ENCODE measurements at regions not wholly inside any gene's neighbourhood (a gene's known extent, or its start where the extent isn't known, plus 50 kb on each side); places are given as distances from the start of the nearest gene placed in this dataset.

DNA sequence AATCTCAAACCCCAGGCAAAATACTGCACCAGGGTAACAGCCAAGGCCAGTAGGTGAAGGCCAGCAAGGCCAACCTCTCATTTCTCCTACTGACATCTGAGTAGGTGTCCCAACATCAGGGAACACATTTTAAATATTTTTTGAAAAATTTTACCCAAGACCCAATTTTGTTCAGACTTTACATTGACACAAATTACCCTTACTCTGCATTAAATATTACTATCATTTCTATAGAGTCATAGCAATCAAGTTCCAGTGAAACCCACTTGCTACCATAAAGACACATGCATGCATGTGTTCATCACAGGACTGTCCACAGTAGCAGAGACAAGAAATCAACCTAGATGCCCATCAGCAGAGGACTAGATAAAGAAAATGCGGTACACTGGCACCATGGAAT lies 99.9 kb downstream of the NRN1 start:
- Mint-ChIP-seq H3K4me3 (no peak overlapping the region), H3K4me1 (no peaks in the 10 kb centered on the region), H3K27me3 (ENCODE audit: insufficient read depth) (peaks cover 2% of the 10 kb centered on the region), H3K9me3 (no peaks in the 10 kb centered on the region), H3K27ac (no peak overlapping the region), H3K36me3 (ENCODE audit: low read depth) (no peaks in the 10 kb centered on the region)
- Histone ChIP-seq H3K27ac (ENCODE audit: low read depth, low read length) (no peak overlapping the region), H3K27me3 (ENCODE audit: control insufficient read depth, insufficient read depth, low read length, poor library complexity, severe bottlenecking) (no peaks in the 10 kb centered on the region), H3K36me3 (ENCODE audit: control insufficient read depth, insufficient read depth, low read length) (no peaks in the 10 kb centered on the region), H3K9ac (ENCODE audit: extremely low read depth, low read length, poor library complexity, severe bottlenecking) (no peak overlapping the region), H3K9me3 (ENCODE audit: control insufficient read depth, low read length) (no peaks in the 10 kb centered on the region), H3K4me3 (ENCODE audit: low read length) (no peak overlapping the region), H3K4me1 (ENCODE audit: control insufficient read depth, insufficient read depth, low read length) (no peaks in the 10 kb centered on the region)
- WGBS, 2 experiments (ENCODE audit: insufficient coverage in 1 of 2, insufficient read length in 1 of 2), result 79 to 100% methylated on average over 1 of the region's 1 CpG
- DNase-seq, result no peak
- TF ChIP-seq, protein P1, sequence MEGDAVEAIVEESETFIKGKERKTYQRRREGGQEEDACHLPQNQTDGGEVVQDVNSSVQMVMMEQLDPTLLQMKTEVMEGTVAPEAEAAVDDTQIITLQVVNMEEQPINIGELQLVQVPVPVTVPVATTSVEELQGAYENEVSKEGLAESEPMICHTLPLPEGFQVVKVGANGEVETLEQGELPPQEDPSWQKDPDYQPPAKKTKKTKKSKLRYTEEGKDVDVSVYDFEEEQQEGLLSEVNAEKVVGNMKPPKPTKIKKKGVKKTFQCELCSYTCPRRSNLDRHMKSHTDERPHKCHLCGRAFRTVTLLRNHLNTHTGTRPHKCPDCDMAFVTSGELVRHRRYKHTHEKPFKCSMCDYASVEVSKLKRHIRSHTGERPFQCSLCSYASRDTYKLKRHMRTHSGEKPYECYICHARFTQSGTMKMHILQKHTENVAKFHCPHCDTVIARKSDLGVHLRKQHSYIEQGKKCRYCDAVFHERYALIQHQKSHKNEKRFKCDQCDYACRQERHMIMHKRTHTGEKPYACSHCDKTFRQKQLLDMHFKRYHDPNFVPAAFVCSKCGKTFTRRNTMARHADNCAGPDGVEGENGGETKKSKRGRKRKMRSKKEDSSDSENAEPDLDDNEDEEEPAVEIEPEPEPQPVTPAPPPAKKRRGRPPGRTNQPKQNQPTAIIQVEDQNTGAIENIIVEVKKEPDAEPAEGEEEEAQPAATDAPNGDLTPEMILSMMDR (conservative IDR thresholded peaks at IDR 0.05), result no peak

DNA sequence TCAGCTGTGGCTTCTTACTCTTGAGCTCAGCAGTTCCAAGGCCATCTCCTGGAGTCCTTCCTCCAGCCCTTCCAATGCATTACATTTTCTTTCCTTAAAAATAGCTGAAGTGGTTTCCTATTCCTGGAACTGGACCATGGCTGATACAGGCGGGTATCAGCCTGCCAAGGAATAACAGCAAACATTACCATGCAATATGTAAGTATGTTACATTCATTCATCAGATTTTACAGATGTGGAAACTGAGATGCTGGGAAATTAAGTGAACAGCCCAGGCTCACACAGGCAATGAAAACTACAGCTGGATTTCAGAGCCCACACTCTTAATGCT lies 100.4 kb downstream of the NRN1 start:
- Histone ChIP-seq H3K9ac (ENCODE audit: extremely low read depth, low read length, poor library complexity, severe bottlenecking) (no peak overlapping the region), H3K27me3 (ENCODE audit: control insufficient read depth, insufficient read depth, low read length, poor library complexity, severe bottlenecking) (no peaks in the 10 kb centered on the region), H3K36me3 (ENCODE audit: control insufficient read depth, insufficient read depth, low read length) (no peaks in the 10 kb centered on the region), H3K4me3 (ENCODE audit: low read length) (no peak overlapping the region), H3K9me3 (ENCODE audit: control insufficient read depth, low read length) (no peaks in the 10 kb centered on the region), H3K4me1 (ENCODE audit: control insufficient read depth, insufficient read depth, low read length) (no peaks in the 10 kb centered on the region), H3K27ac (ENCODE audit: low read depth, low read length) (no peak overlapping the region)
- TF ChIP-seq, protein P1 (conservative IDR thresholded peaks at IDR 0.05), result no peak
- H3K36me3 Mint-ChIP-seq (ENCODE audit: low read depth), result no peaks in the 10 kb centered on the region
- WGBS, 2 experiments (ENCODE audit: insufficient coverage in 1 of 2, insufficient read length in 1 of 2), result 83% methylated on average over 1 of the region's 1 CpG; no CpG with 5 or more reads in 1 of the 2 experiments
- no peaks in the 10 kb centered on the region for H3K4me1 Mint-ChIP-seq
- no peak for DNase-seq
- no peak overlapping the region for H3K4me3 Mint-ChIP-seq
- peaks cover 2% of the 10 kb centered on the region for H3K27me3 Mint-ChIP-seq (ENCODE audit: insufficient read depth)
- H3K9me3 Mint-ChIP-seq, result no peaks in the 10 kb centered on the region
- no peak overlapping the region for H3K27ac Mint-ChIP-seq

DNA sequence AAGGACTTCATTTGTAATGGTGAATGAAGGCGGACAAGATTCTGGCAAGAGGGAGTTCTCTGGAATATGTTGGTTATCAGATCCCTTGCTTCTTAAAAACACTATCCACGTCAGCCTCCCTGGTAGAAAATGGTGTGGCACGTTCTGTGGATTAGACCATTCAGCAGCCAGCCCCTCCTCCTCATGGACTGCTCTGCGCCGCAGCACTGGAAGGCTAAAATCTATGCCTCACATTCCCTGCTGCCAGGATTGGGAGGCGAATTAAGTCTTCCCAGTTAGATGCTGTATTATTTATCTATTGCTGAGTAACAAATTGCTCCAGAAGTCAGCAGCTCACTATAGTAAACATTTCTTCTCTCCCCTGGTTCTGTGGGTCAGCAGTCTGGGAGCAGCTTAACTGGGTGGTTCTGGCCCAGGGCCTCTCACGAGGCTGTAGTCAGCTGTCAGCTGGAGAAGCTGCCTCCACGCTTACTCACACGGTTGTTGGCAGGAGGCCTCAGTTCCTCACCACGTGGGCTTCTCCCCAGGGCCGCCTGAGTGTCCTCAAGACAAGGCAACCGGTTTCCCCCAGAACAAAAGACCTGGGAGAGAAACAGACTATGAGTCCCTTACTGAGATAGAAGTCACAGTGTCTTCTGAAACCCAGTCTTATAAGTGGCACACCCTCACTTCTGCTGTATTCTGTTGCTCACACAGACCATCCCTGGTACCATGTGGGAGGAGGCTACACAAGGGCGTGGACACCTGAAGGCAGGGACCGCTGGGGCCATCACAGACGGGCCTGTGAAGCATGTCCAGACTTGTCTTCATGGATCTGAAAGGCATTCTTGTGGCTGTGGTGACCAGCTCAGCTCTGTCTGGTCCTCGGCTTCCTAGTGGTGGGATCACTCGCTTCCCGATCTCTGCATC lies 101.0 kb downstream of the NRN1 start:
- H3K9me3 ChIP-seq (ENCODE audit: control insufficient read depth, low read length), result no peaks in the 10 kb centered on the region
- H3K9ac ChIP-seq (ENCODE audit: extremely low read depth, low read length, poor library complexity, severe bottlenecking), result no peak overlapping the region
- no peaks in the 10 kb centered on the region for H3K27me3 Mint-ChIP-seq (ENCODE audit: insufficient read depth)
- no peaks in the 10 kb centered on the region for H3K36me3 Mint-ChIP-seq (ENCODE audit: low read depth)
- DNase-seq, result no peak
- H3K27ac ChIP-seq (ENCODE audit: low read depth, low read length), result no peak overlapping the region
- no peak overlapping the region for H3K4me3 ChIP-seq (ENCODE audit: low read length)
- H3K4me1 Mint-ChIP-seq, result no peaks in the 10 kb centered on the region
- no peaks in the 10 kb centered on the region for H3K27me3 ChIP-seq (ENCODE audit: control insufficient read depth, insufficient read depth, low read length, poor library complexity, severe bottlenecking)
- TF ChIP-seq, protein P1 (conservative IDR thresholded peaks at IDR 0.05), result no peak
- no peak overlapping the region for H3K4me3 Mint-ChIP-seq
- no peaks in the 10 kb centered on the region for H3K4me1 ChIP-seq (ENCODE audit: control insufficient read depth, insufficient read depth, low read length)
- H3K36me3 ChIP-seq (ENCODE audit: control insufficient read depth, insufficient read depth, low read length), result no peaks in the 10 kb centered on the region
- H3K9me3 Mint-ChIP-seq, result no peaks in the 10 kb centered on the region
- H3K27ac Mint-ChIP-seq, result no peak overlapping the region
- WGBS, 2 experiments (ENCODE audit: insufficient coverage in 1 of 2, insufficient read length in 1 of 2), result 82 to 88% methylated on average over 14 to 18 of the region's 18 CpGs

Data from endodermal cell (in vitro differentiated cells).